ENCODE measurements at regions not wholly inside any gene's neighbourhood (a gene's known extent, or its start where the extent isn't known, plus 50 kb on each side); places are given as distances from the start of the nearest gene placed in this dataset.

GRCh38 chr21:25342816-25343215, 264.5 kb downstream of the MRPL39 start:
- TF ChIP-seq POLR2A (IDR thresholded peaks at IDR 0.05) (no peak), CTCF (IDR thresholded peaks at IDR 0.05) (no peak), EP300 (IDR thresholded peaks at IDR 0.05) (no peak)
